GM12878 (cell line): ENCODE measurements at regions not wholly inside any gene's neighbourhood (a gene's known extent, or its start where the extent isn't known, plus 50 kb on each side); places are given as distances from the start of the nearest gene placed in this dataset.

Experiments
- ATAC-seq: fragments of 200-7000 bp; cut with Tn5 transposase; 3 replicates; pipeline ENCODE4 v1.9.1; 2020; ENCODE audit warnings: mild to moderate bottlenecking, moderate library complexity
- BruUV-seq: library from RNA; stranded (reverse); fragments of 400-500 nt; replicated peaks from 2 replicates; lab custom pipeline; 2021; lab: Mats Ljungman, UMichigan
- CTCF ChIA-PET: fragments of 300-600 bp; sonication (Branson Sonifier 250); formaldehyde crosslinking; extraction: SDS; loops from one replicate; lab custom pipeline; 2021; ENCODE audit warnings: inconsistent platforms; lab: Yijun Ruan, JAX
- POLR2A ChIA-PET: fragments of 350-600 bp; formaldehyde crosslinking; extraction: SDS; loops from one replicate; lab custom pipeline; 2021; ENCODE audit warnings: inconsistent platforms; lab: Charles Lee
- RAD21 ChIA-PET: fragments of 300-600 bp; sonication (Branson Sonifier 250); formaldehyde crosslinking; loops from one replicate; lab custom pipeline; 2023; ENCODE audit warnings: antibody characterized with exemption; ENCODE audit not compliant: unreplicated experiment; lab: Charles Lee
- SMC1A ChIA-PET: fragments of 300-600 bp; sonication (Branson Sonifier 250); formaldehyde crosslinking; loops from one replicate; lab custom pipeline; 2023; ENCODE audit not compliant: unreplicated experiment, uncharacterized antibody; lab: Charles Lee
- DNase-seq: peaks from one replicate; pipeline ENCODE4 v3.0.0-alpha.2; 2011; ENCODE audit warnings: low read depth, low spot score
- FAIRE-seq: peaks from 3 replicates; lab custom pipeline; 2011; peaks lifted over from hg19 to GRCh38; lab: Jason Lieb, UNC
- H2AFZ ChIP-seq: 2 replicates; pipeline ENCODE4 v1.6.0; 2011; ENCODE audit warnings: low read depth, low read length, control low read depth; ENCODE audit not compliant: control insufficient read depth
- H3K27ac ChIP-seq: 2 replicates; pipeline ENCODE4 v1.5.1; 2011; ENCODE audit warnings: control low read depth; ENCODE audit not compliant: control insufficient read depth, insufficient read depth
- H3K27me3 ChIP-seq, 2 experiments: replicated peaks in 1 of 2; 2 replicates each; pipeline versions ENCODE4 v1.6.0 to v1.6.1; 2011; ENCODE audit warnings: low read length in 1 of 2; ENCODE audit not compliant: control insufficient read depth in 2 of 2, insufficient read depth in 2 of 2
- H3K36me3 ChIP-seq, 2 experiments: 2 replicates each; pipeline ENCODE4 v1.5.1; 2011; ENCODE audit warnings: low read length in 1 of 2; ENCODE audit not compliant: control insufficient read depth in 2 of 2, insufficient read depth in 2 of 2
- H3K4me1 ChIP-seq: 2 replicates; pipeline ENCODE4 v1.6.1; 2011; ENCODE audit warnings: mild to moderate bottlenecking, low read length, moderate library complexity, mixed read lengths; ENCODE audit not compliant: control insufficient read depth, insufficient read depth
- H3K4me2 ChIP-seq: 2 replicates; pipeline ENCODE4 v1.6.0; 2011; ENCODE audit warnings: control low read depth; ENCODE audit not compliant: control insufficient read depth, insufficient read depth
- H3K4me3 ChIP-seq: fragments of 200-600 bp; sonication (generic); 2 replicates; pipeline ENCODE4 v1.5.1; 2016
- H3K79me2 ChIP-seq: 2 replicates; pipeline ENCODE4 v1.6.0; 2011; ENCODE audit warnings: low read length; ENCODE audit not compliant: control insufficient read depth, insufficient read depth
- H3K9ac ChIP-seq: 2 replicates; pipeline ENCODE4 v1.8.0; 2011; ENCODE audit warnings: low read length, control low read depth, mixed read lengths; ENCODE audit not compliant: control insufficient read depth, insufficient read depth
- H3K9me3 ChIP-seq: replicated peaks from 3 replicates; pipeline ENCODE4 v1.5.1; 2011; ENCODE audit warnings: mild to moderate bottlenecking, low read length; ENCODE audit not compliant: control insufficient read depth, insufficient read depth
- H4K20me1 ChIP-seq: 2 replicates; pipeline ENCODE4 v1.6.0; 2011; ENCODE audit not compliant: control insufficient read depth, insufficient read depth
- BMI1 ChIP-seq: fragments of 450-650 bp; IDR thresholded peaks from 2 replicates; pipeline ENCODE4 v1.6.1; 2016; ENCODE audit warnings: mild to moderate bottlenecking, moderate library complexity, borderline replicate concordance
- SMAD5 ChIP-seq: IDR thresholded peaks from 2 replicates; pipeline ENCODE4 v1.6.1; 2016; ENCODE audit warnings: antibody characterized with exemption, low read depth
- SREBF2 ChIP-seq: IDR thresholded peaks from 2 replicates; pipeline ENCODE4 v1.6.1; 2012; ENCODE audit warnings: mild to moderate bottlenecking, low read length
- WGBS: methylation state at CpG from one replicate; pipeline ENCODE4 v1.1.6; 2016; ENCODE audit warnings: low lambda C conversion rate; ENCODE audit not compliant: insufficient replicate concordance, insufficient coverage; ENCODE audit errors: missing lambda C conversion rate; 5-methylcytosine and 5-hydroxymethylcytosine counted together
- in situ Hi-C: fragments of 300-500 bp; cut with MboI; formaldehyde crosslinking; loops from 9 replicates; pipeline ENCODE4 v1.14.3; 2018; ENCODE audit warnings: mixed read lengths
- intact Hi-C: fragments of 100-400 bp; cut with micrococcal nuclease; formaldehyde crosslinking; loops from one replicate; pipeline ENCODE4 v1.14.2; 2022; ENCODE audit not compliant: unreplicated experiment
- TF ChIP-seq, protein P1 (sequence below): fragments of 450-650 bp; IDR thresholded peaks from 2 replicates; pipeline ENCODE4 v1.6.1; 2016; ENCODE audit warnings: mild to moderate bottlenecking, moderate library complexity, borderline replicate concordance
- TF ChIP-seq, protein P2 (sequence below): fragments of 450-650 bp; conservative IDR thresholded peaks from 2 replicates; pipeline ENCODE4 v1.6.1; 2017; ENCODE audit warnings: mild to moderate bottlenecking, moderate library complexity
- TF ChIP-seq, protein P3 (sequence below): IDR thresholded peaks from 2 replicates; pipeline ENCODE4 v1.6.1; 2011; ENCODE audit warnings: low read depth, low read length, improper control_type of control experiment, borderline replicate concordance

DNA sequence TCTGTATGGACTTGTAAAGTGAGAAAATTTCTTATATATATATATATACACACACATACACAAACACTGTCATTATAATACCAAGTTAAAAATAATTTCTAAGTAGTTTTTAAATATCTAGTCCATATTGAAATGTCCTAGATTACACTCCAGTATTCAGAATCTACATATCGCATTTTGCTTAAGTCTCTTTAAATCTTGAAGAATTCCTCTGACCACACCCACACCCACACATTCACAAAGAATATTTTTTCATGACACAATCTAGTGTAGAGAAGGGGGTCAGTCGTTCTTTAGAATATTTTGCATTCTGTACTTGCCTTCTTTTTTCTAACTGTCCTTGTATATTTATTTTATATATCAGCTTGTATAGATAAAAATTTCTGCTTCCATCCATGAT, 509.7 kb downstream of the CCDC85A start:
- CTCF ChIA-PET = no interaction called here
- 0% methylated on average over 2 of the region's 2 CpGs for WGBS
- Histone ChIP-seq H4K20me1 (no peaks in the 10 kb centered on the region), H3K4me1 (no peaks in the 10 kb centered on the region), H3K36me3 (no peaks in the 10 kb centered on the region), H3K9me3 (no peaks in the 10 kb centered on the region), H3K9ac (no peak overlapping the region), H2AFZ (no peak overlapping the region), H3K27me3 (no peaks in the 10 kb centered on the region), H3K79me2 (no peaks in the 10 kb centered on the region), H3K4me2 (no peak overlapping the region), H3K4me3 (no peak overlapping the region), H3K27ac (no peak overlapping the region)
- in situ Hi-C loops (no loop called here), intact Hi-C loops (no loop called here)
- FAIRE-seq (no peak), ATAC-seq (no peak), DNase-seq (no peak)
- POLR2A ChIA-PET = no interaction called here
- no TSS peak for BruUV-seq
- SMC1A ChIA-PET = no interaction called here
- RAD21 ChIA-PET = no interaction called here
- TF ChIP-seq SREBF2 = no peak
- TF ChIP-seq, protein P1, sequence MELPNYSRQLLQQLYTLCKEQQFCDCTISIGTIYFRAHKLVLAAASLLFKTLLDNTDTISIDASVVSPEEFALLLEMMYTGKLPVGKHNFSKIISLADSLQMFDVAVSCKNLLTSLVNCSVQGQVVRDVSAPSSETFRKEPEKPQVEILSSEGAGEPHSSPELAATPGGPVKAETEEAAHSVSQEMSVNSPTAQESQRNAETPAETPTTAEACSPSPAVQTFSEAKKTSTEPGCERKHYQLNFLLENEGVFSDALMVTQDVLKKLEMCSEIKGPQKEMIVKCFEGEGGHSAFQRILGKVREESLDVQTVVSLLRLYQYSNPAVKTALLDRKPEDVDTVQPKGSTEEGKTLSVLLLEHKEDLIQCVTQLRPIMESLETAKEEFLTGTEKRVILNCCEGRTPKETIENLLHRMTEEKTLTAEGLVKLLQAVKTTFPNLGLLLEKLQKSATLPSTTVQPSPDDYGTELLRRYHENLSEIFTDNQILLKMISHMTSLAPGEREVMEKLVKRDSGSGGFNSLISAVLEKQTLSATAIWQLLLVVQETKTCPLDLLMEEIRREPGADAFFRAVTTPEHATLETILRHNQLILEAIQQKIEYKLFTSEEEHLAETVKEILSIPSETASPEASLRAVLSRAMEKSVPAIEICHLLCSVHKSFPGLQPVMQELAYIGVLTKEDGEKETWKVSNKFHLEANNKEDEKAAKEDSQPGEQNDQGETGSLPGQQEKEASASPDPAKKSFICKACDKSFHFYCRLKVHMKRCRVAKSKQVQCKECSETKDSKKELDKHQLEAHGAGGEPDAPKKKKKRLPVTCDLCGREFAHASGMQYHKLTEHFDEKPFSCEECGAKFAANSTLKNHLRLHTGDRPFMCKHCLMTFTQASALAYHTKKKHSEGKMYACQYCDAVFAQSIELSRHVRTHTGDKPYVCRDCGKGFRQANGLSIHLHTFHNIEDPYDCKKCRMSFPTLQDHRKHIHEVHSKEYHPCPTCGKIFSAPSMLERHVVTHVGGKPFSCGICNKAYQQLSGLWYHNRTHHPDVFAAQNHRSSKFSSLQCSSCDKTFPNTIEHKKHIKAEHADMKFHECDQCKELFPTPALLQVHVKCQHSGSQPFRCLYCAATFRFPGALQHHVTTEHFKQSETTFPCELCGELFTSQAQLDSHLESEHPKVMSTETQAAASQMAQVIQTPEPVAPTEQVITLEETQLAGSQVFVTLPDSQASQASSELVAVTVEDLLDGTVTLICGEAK = no peak
- TF ChIP-seq BMI1 = no peak
- TF ChIP-seq SMAD5 = no peak
- TF ChIP-seq, protein P2, sequence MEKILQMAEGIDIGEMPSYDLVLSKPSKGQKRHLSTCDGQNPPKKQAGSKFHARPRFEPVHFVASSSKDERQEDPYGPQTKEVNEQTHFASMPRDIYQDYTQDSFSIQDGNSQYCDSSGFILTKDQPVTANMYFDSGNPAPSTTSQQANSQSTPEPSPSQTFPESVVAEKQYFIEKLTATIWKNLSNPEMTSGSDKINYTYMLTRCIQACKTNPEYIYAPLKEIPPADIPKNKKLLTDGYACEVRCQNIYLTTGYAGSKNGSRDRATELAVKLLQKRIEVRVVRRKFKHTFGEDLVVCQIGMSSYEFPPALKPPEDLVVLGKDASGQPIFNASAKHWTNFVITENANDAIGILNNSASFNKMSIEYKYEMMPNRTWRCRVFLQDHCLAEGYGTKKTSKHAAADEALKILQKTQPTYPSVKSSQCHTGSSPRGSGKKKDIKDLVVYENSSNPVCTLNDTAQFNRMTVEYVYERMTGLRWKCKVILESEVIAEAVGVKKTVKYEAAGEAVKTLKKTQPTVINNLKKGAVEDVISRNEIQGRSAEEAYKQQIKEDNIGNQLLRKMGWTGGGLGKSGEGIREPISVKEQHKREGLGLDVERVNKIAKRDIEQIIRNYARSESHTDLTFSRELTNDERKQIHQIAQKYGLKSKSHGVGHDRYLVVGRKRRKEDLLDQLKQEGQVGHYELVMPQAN = no peak
- TF ChIP-seq, protein P3, sequence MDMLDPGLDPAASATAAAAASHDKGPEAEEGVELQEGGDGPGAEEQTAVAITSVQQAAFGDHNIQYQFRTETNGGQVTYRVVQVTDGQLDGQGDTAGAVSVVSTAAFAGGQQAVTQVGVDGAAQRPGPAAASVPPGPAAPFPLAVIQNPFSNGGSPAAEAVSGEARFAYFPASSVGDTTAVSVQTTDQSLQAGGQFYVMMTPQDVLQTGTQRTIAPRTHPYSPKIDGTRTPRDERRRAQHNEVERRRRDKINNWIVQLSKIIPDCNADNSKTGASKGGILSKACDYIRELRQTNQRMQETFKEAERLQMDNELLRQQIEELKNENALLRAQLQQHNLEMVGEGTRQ = no peak
